ENCODE measurements at regions not wholly inside any gene's neighbourhood (a gene's known extent, or its start where the extent isn't known, plus 50 kb on each side); places are given as distances from the start of the nearest gene placed in this dataset.

DNA sequence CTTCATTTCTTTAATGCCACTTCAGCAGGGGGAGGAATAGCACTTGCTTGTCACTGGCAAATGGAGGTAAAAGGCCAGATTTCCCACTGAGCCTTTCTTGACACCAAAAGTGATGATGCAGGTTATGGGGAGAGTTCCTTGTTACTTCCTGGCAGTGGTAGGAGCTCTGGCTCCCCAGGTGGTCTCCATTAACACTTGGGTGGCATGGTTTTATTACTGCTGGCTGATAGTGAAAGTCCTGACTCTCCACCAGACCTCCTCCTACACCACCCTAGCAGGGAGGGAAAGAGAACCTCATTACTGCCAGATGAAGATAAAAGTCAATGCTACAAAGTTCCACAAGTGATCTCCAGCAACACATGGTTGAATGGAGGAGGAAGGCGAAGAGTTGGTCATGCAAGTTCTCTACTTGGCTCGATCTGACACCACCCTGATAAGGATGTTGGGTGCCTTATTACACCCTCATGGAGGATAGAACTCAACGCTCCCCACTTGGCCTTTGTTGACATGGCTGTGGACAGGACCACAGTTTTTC, 152.7 kb upstream of the GNAO1 start:
- no peaks in the 10 kb centered on the region for H3K36me3 ChIP-seq (ENCODE audit: control insufficient read depth in 2 of 2, insufficient read depth in 2 of 2, low read length in 2 of 2)
- no peaks in the 10 kb centered on the region for H3K27me3 ChIP-seq (ENCODE audit: control insufficient read depth in 2 of 2, insufficient read depth in 2 of 2, low read length in 2 of 2)
- H3K27ac ChIP-seq (ENCODE audit: low read depth in 2 of 2, low read length in 2 of 2), result no peak overlapping the region
- no peaks in the 10 kb centered on the region for H3K4me1 ChIP-seq (ENCODE audit: control insufficient read depth in 2 of 2, insufficient read depth in 2 of 2, low read length in 2 of 2)
- H3K9me3 ChIP-seq (ENCODE audit: control insufficient read depth in 2 of 2, low read length in 2 of 2), result no peaks in the 10 kb centered on the region
- no peak overlapping the region for H3K9ac ChIP-seq (ENCODE audit: low read depth in 1 of 2, low read length in 2 of 2)
- no peak overlapping the region for H3K4me3 ChIP-seq (ENCODE audit: low read length in 2 of 2)

- no peaks in the 10 kb centered on the region for H3K36me3 ChIP-seq (ENCODE audit: control insufficient read depth in 2 of 2, insufficient read depth in 2 of 2, low read length in 2 of 2)
- H3K27ac ChIP-seq (ENCODE audit: low read depth in 2 of 2, low read length in 2 of 2), result no peak overlapping the region
- no peaks in the 10 kb centered on the region for H3K4me1 ChIP-seq (ENCODE audit: control insufficient read depth in 2 of 2, insufficient read depth in 2 of 2, low read length in 2 of 2)
- H3K27me3 ChIP-seq (ENCODE audit: control insufficient read depth in 2 of 2, insufficient read depth in 2 of 2, low read length in 2 of 2), result peaks cover 0 to 2% of the 10 kb centered on the region in 2 donors
- H3K9me3 ChIP-seq (ENCODE audit: control insufficient read depth in 2 of 2, low read length in 2 of 2), result no peaks in the 10 kb centered on the region
- no peak overlapping the region for H3K4me3 ChIP-seq (ENCODE audit: low read length in 2 of 2)
- H3K9ac ChIP-seq (ENCODE audit: low read depth in 1 of 2, low read length in 2 of 2), result no peak overlapping the region
Measured at GRCh38 chr16:56032072-56032471, 156.9 kb upstream of the CES5A start.

GRCh38 chr16:56029026-56029425, 153.9 kb upstream of the CES5A start:
- no peak overlapping the region for H3K9ac ChIP-seq (ENCODE audit: low read depth in 1 of 2, low read length in 2 of 2)
- H3K36me3 ChIP-seq (ENCODE audit: control insufficient read depth in 2 of 2, insufficient read depth in 2 of 2, low read length in 2 of 2), result no peaks in the 10 kb centered on the region
- H3K4me3 ChIP-seq (ENCODE audit: low read length in 2 of 2), result no peak overlapping the region

GRCh38 chr16:56022818-56023217, 147.6 kb upstream of the CES5A start:
- no peaks in the 10 kb centered on the region for H3K4me1 ChIP-seq (ENCODE audit: control insufficient read depth in 2 of 2, insufficient read depth in 2 of 2, low read length in 2 of 2)
- H3K36me3 ChIP-seq (ENCODE audit: control insufficient read depth in 2 of 2, insufficient read depth in 2 of 2, low read length in 2 of 2), result no peaks in the 10 kb centered on the region
- no peak overlapping the region for H3K9ac ChIP-seq (ENCODE audit: low read depth in 1 of 2, low read length in 2 of 2)
- no peak overlapping the region for H3K27ac ChIP-seq (ENCODE audit: low read depth in 2 of 2, low read length in 2 of 2)
- peaks cover 0 to 2% of the 10 kb centered on the region in 2 donors for H3K27me3 ChIP-seq (ENCODE audit: control insufficient read depth in 2 of 2, insufficient read depth in 2 of 2, low read length in 2 of 2)
- H3K9me3 ChIP-seq (ENCODE audit: control insufficient read depth in 2 of 2, low read length in 2 of 2), result no peaks in the 10 kb centered on the region
- H3K4me3 ChIP-seq (ENCODE audit: low read length in 2 of 2), result no peak overlapping the region

More at GRCh38 chr16:56029026-56029425, 153.9 kb upstream of the CES5A start:
- Histone ChIP-seq H3K9me3 (ENCODE audit: control insufficient read depth in 2 of 2, low read length in 2 of 2) (no peaks in the 10 kb centered on the region), H3K27me3 (ENCODE audit: control insufficient read depth in 2 of 2, insufficient read depth in 2 of 2, low read length in 2 of 2) (peaks cover 0 to 2% of the 10 kb centered on the region in 2 donors), H3K27ac (ENCODE audit: low read depth in 2 of 2, low read length in 2 of 2) (no peak overlapping the region), H3K4me1 (ENCODE audit: control insufficient read depth in 2 of 2, insufficient read depth in 2 of 2, low read length in 2 of 2) (no peaks in the 10 kb centered on the region)

DNA sequence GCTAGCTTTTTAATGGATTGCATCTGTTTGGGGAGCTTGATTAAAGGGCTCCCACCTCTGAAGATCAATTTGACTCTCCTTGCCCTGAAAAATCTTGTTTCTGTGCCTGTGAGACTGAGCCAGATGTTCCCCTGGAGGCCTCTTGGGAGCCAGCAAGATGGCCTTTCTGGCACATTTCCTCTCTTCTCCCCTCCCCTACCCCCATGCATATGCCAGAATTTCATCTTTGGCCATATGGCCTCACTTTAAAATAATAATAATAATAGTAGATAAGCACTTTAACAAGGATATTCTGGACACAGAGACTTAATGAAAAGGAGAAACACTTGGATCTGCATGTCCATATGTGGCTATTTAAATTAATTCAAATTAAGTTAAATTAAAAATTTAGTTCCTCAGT, 144.1 kb upstream of the CES5A start:
- H3K27ac ChIP-seq (ENCODE audit: low read depth in 2 of 2, low read length in 2 of 2), result no peak overlapping the region
- H3K36me3 ChIP-seq (ENCODE audit: control insufficient read depth in 2 of 2, insufficient read depth in 2 of 2, low read length in 2 of 2), result no peaks in the 10 kb centered on the region
- H3K9ac ChIP-seq (ENCODE audit: low read depth in 1 of 2, low read length in 2 of 2), result no peak overlapping the region
- H3K4me1 ChIP-seq (ENCODE audit: control insufficient read depth in 2 of 2, insufficient read depth in 2 of 2, low read length in 2 of 2), result no peaks in the 10 kb centered on the region
- H3K9me3 ChIP-seq (ENCODE audit: control insufficient read depth in 2 of 2, low read length in 2 of 2), result no peaks in the 10 kb centered on the region
- H3K4me3 ChIP-seq (ENCODE audit: low read length in 2 of 2), result no peak overlapping the region
- H3K27me3 ChIP-seq (ENCODE audit: control insufficient read depth in 2 of 2, insufficient read depth in 2 of 2, low read length in 2 of 2), result no peaks in the 10 kb centered on the region

DNA sequence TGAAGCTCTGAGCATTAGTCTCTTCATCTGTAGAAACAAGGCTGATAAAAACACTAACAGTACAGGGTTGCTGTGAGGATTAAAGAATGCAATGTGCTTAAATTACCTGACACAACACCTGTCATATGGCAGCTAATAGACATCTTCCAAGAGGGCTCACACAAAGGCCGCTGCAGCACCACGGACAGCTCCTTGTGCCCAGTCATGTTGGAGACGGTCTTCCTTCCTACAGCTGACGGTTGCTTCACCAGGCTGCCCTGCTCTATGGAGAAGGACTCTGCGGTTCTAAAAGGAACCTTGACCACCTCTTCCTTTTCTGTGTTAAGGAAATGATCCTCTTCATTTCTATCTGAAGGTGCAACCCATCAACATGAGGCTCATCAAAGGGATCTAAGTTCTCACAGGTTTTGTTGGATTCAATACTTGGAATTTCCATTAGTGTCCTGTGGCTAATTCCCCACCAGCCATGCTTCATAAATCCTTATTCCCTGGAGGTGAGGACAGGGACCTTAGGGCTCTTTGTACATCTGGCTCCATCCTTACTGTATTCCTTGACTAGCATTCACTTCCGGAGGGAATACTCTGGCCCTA, 138.9 kb upstream of the CES5A start:
- Histone ChIP-seq H3K9ac (ENCODE audit: low read depth in 1 of 2, low read length in 2 of 2) (no peak overlapping the region), H3K27me3 (ENCODE audit: control insufficient read depth in 2 of 2, insufficient read depth in 2 of 2, low read length in 2 of 2) (no peaks in the 10 kb centered on the region), H3K4me1 (ENCODE audit: control insufficient read depth in 2 of 2, insufficient read depth in 2 of 2, low read length in 2 of 2) (no peaks in the 10 kb centered on the region), H3K36me3 (ENCODE audit: control insufficient read depth in 2 of 2, insufficient read depth in 2 of 2, low read length in 2 of 2) (no peaks in the 10 kb centered on the region), H3K4me3 (ENCODE audit: low read length in 2 of 2) (no peak overlapping the region), H3K27ac (ENCODE audit: low read depth in 2 of 2, low read length in 2 of 2) (no peak overlapping the region), H3K9me3 (ENCODE audit: control insufficient read depth in 2 of 2, low read length in 2 of 2) (no peaks in the 10 kb centered on the region)

- Histone ChIP-seq H3K27ac (ENCODE audit: low read depth in 2 of 2, low read length in 2 of 2) (no peak overlapping the region), H3K4me1 (ENCODE audit: control insufficient read depth in 2 of 2, insufficient read depth in 2 of 2, low read length in 2 of 2) (no peaks in the 10 kb centered on the region), H3K4me3 (ENCODE audit: low read length in 2 of 2) (no peak overlapping the region), H3K9me3 (ENCODE audit: control insufficient read depth in 2 of 2, low read length in 2 of 2) (no peaks in the 10 kb centered on the region), H3K27me3 (ENCODE audit: control insufficient read depth in 2 of 2, insufficient read depth in 2 of 2, low read length in 2 of 2) (no peaks in the 10 kb centered on the region), H3K36me3 (ENCODE audit: control insufficient read depth in 2 of 2, insufficient read depth in 2 of 2, low read length in 2 of 2) (no peaks in the 10 kb centered on the region), H3K9ac (ENCODE audit: low read depth in 1 of 2, low read length in 2 of 2) (no peak overlapping the region)
Measured at GRCh38 chr16:56012482-56012811, 137.3 kb upstream of the CES5A start.

- Histone ChIP-seq H3K27ac (ENCODE audit: low read depth in 2 of 2, low read length in 2 of 2) (no peak overlapping the region), H3K36me3 (ENCODE audit: control insufficient read depth in 2 of 2, insufficient read depth in 2 of 2, low read length in 2 of 2) (no peaks in the 10 kb centered on the region), H3K4me1 (ENCODE audit: control insufficient read depth in 2 of 2, insufficient read depth in 2 of 2, low read length in 2 of 2) (no peaks in the 10 kb centered on the region), H3K27me3 (ENCODE audit: control insufficient read depth in 2 of 2, insufficient read depth in 2 of 2, low read length in 2 of 2) (no peaks in the 10 kb centered on the region), H3K9ac (ENCODE audit: low read depth in 1 of 2, low read length in 2 of 2) (no peak overlapping the region), H3K4me3 (ENCODE audit: low read length in 2 of 2) (no peak overlapping the region), H3K9me3 (ENCODE audit: control insufficient read depth in 2 of 2, low read length in 2 of 2) (no peaks in the 10 kb centered on the region)
Measured at GRCh38 chr16:56011808-56012481, 136.8 kb upstream of the CES5A start.

GRCh38 chr16:56005958-56006357, 130.8 kb upstream of the CES5A start:
- Histone ChIP-seq H3K36me3 (ENCODE audit: control insufficient read depth in 2 of 2, insufficient read depth in 2 of 2, low read length in 2 of 2) (no peaks in the 10 kb centered on the region), H3K9ac (ENCODE audit: low read depth in 1 of 2, low read length in 2 of 2) (no peak overlapping the region), H3K27ac (ENCODE audit: low read depth in 2 of 2, low read length in 2 of 2) (no peak overlapping the region), H3K4me1 (ENCODE audit: control insufficient read depth in 2 of 2, insufficient read depth in 2 of 2, low read length in 2 of 2) (no peaks in the 10 kb centered on the region), H3K4me3 (ENCODE audit: low read length in 2 of 2) (no peak overlapping the region), H3K9me3 (ENCODE audit: control insufficient read depth in 2 of 2, low read length in 2 of 2) (no peaks in the 10 kb centered on the region), H3K27me3 (ENCODE audit: control insufficient read depth in 2 of 2, insufficient read depth in 2 of 2, low read length in 2 of 2) (no peaks in the 10 kb centered on the region)

DNA sequence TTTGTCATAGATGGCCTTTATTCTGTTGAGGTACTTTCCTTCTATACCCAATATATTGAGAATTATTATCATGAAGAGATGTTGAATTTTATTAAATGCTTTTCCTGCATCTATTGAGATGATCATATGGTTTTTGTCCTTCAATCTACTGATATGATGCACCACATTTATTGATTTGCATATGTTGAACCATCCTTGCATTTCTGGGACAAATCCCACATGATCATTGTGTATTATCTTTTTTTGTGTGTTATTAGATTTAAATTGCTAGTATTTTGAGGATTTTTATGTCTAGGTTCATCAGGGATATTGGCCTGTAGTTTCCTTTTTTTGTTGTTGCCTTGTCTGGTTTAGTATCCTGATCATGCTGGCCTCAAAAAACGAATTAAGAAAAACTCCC, 124.5 kb upstream of the CES5A start:
- Histone ChIP-seq H3K36me3 (ENCODE audit: control insufficient read depth in 2 of 2, insufficient read depth in 2 of 2, low read length in 2 of 2) (no peaks in the 10 kb centered on the region), H3K27ac (ENCODE audit: low read depth in 2 of 2, low read length in 2 of 2) (no peak overlapping the region), H3K9ac (ENCODE audit: low read depth in 1 of 2, low read length in 2 of 2) (no peak overlapping the region), H3K27me3 (ENCODE audit: control insufficient read depth in 2 of 2, insufficient read depth in 2 of 2, low read length in 2 of 2) (no peaks in the 10 kb centered on the region), H3K4me3 (ENCODE audit: low read length in 2 of 2) (no peak overlapping the region), H3K4me1 (ENCODE audit: control insufficient read depth in 2 of 2, insufficient read depth in 2 of 2, low read length in 2 of 2) (no peaks in the 10 kb centered on the region), H3K9me3 (ENCODE audit: control insufficient read depth in 2 of 2, low read length in 2 of 2) (no peaks in the 10 kb centered on the region)

Data from mucosa of rectum (tissue), 2 donors.